ENCODE measurements at regions not wholly inside any gene's neighbourhood (a gene's known extent, or its start where the extent isn't known, plus 50 kb on each side); places are given as distances from the start of the nearest gene placed in this dataset.

DNA sequence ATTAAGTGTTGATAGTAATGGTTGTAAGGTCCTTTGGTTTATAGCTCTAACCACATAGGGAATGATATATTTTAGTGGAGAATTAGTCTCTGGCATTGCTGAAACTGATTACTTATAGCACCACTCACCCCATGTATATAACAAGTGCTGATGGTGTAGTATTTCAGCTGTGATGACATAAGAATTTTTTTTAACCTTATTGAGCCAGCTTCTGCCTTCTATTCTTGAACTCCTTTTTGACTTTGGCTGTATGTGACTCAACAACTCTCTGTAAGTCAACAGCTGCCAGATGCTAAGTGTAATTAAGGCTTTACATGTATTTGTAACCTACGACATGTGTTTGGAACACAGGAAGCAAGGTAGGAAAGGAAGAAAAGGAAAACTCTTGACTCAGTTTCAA lies 929.6 kb upstream of the WWC1 start:
- DNase-seq = no peak
- Histone ChIP-seq H3K4me1 (no peaks in the 10 kb centered on the region), H3K27ac (no peak overlapping the region), H3K4me3 (no peak overlapping the region), H3K36me3 (no peaks in the 10 kb centered on the region), H3K27me3 (no peaks in the 10 kb centered on the region), H3K9me3 (no peaks in the 10 kb centered on the region)
- no peak for TF ChIP-seq CTCF (IDR thresholded peaks at IDR 0.05)
- intact Hi-C loops (cut with DNase I) = no loop called here
- ATAC-seq = no peak

GRCh38 chr5:167363065-167363464 lies 928.4 kb upstream of the WWC1 start:
- no peak overlapping the region for H3K4me3 ChIP-seq

GRCh38 chr5:167375125-167375524 lies 916.3 kb upstream of the WWC1 start:
- no peak overlapping the region for H3K4me3 ChIP-seq
- no peak for TF ChIP-seq CTCF (IDR thresholded peaks at IDR 0.05)
- no peak for DNase-seq
- H3K4me1 ChIP-seq = no peaks in the 10 kb centered on the region
- H3K27ac ChIP-seq = no peak overlapping the region
- H3K27me3 ChIP-seq = no peaks in the 10 kb centered on the region
- intact Hi-C loops (cut with DNase I) = no loop called here
- no peaks in the 10 kb centered on the region for H3K36me3 ChIP-seq
- no peak for ATAC-seq
- H3K9me3 ChIP-seq = no peaks in the 10 kb centered on the region

More at GRCh38 chr5:167363065-167363464, 928.4 kb upstream of the WWC1 start:
- H3K9me3 ChIP-seq = no peaks in the 10 kb centered on the region
- H3K36me3 ChIP-seq = no peaks in the 10 kb centered on the region
- no peak for ATAC-seq
- no peak for DNase-seq
- intact Hi-C loops (cut with DNase I) = no loop called here
- no peak for TF ChIP-seq CTCF (IDR thresholded peaks at IDR 0.05)
- H3K27me3 ChIP-seq = no peaks in the 10 kb centered on the region
- H3K4me1 ChIP-seq = no peaks in the 10 kb centered on the region
- H3K27ac ChIP-seq = no peak overlapping the region

- Histone ChIP-seq H3K4me3 (no peak overlapping the region), H3K27me3 (no peaks in the 10 kb centered on the region), H3K4me1 (no peaks in the 10 kb centered on the region), H3K36me3 (no peaks in the 10 kb centered on the region), H3K9me3 (no peaks in the 10 kb centered on the region), H3K27ac (no peak overlapping the region)
- intact Hi-C loops (cut with DNase I) = no loop called here
- no peak for TF ChIP-seq CTCF (IDR thresholded peaks at IDR 0.05)
- DNase-seq (no peak), ATAC-seq (no peak)
These were observed 912.3 kb upstream of the WWC1 start for GRCh38 chr5:167378894-167379723.

DNA sequence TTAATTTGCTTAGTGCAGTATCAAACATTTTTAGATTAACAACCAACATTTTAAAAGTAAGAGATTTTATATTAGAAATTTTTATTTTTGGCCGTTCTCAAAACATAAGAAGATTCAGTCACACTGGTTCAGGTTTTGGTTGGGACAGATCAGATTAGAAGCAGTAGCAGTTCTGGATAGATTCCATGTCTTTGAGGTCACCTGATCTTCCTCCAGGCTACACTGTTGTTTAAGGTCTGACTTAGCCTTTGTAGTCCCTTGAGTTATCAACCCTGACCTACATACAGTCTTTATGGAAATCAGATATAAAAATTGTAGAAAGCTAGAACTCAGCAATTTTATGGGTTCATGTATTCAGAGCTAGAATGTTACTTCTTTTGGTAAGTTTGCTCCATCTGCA lies 910.0 kb upstream of the WWC1 start:
- Histone ChIP-seq H3K27me3 (no peaks in the 10 kb centered on the region), H3K9me3 (no peaks in the 10 kb centered on the region), H3K4me1 (no peaks in the 10 kb centered on the region), H3K4me3 (no peak overlapping the region), H3K27ac (no peak overlapping the region), H3K36me3 (no peaks in the 10 kb centered on the region)
- intact Hi-C loops (cut with DNase I) = no loop called here
- ATAC-seq (no peak), DNase-seq (no peak)
- no peak for TF ChIP-seq CTCF (IDR thresholded peaks at IDR 0.05)

Data from upper lobe of right lung (tissue), 1 donor.